Keratinocyte (primary cell): ENCODE measurements at regions not wholly inside any gene's neighbourhood (a gene's known extent, or its start where the extent isn't known, plus 50 kb on each side); places are given as distances from the start of the nearest gene placed in this dataset.
"Not testable (repeated sequence)": the region's sequence is repeated elsewhere in the genome, so short reads cannot be mapped to it uniquely, and the experiment has no call there.

Source experiments
- DNase-seq: peaks from one replicate; pipeline ENCODE4 v3.0.0-alpha.2; 2011; ENCODE audit warnings: low read depth, missing footprints, low spot score
- FAIRE-seq: peaks from 2 replicates; lab custom pipeline; 2011; peaks lifted over from hg19 to GRCh38; lab: Jason Lieb, UNC
- H2AFZ ChIP-seq: 2 replicates; pipeline ENCODE4 v1.6.0; 2012; ENCODE audit warnings: low read length, control low read depth, inconsistent platforms; ENCODE audit not compliant: control insufficient read depth
- H3K27ac ChIP-seq: 2 replicates; pipeline ENCODE4 v1.5.1; 2011; ENCODE audit warnings: low read length; ENCODE audit not compliant: control insufficient read depth, insufficient read depth
- H3K27me3 ChIP-seq: 3 replicates; pipeline ENCODE4 v1.6.0; 2011; ENCODE audit warnings: low read length; ENCODE audit not compliant: control insufficient read depth, insufficient read depth; ENCODE audit errors: extremely low read depth
- H3K36me3 ChIP-seq, 2 experiments: 2 replicates in 1 of 2; 3 replicates in 1 of 2; pipeline ENCODE4 v1.5.1; 2011; ENCODE audit warnings: low read length in 2 of 2, mild to moderate bottlenecking in 1 of 2; ENCODE audit not compliant: control insufficient read depth in 2 of 2, insufficient read depth in 2 of 2; ENCODE audit errors: extremely low read depth in 1 of 2
- H3K4me1 ChIP-seq: 3 replicates; pipeline ENCODE4 v1.5.1; 2011; ENCODE audit warnings: low read length; ENCODE audit not compliant: control insufficient read depth, insufficient read depth; ENCODE audit errors: extremely low read depth
- H3K4me2 ChIP-seq: 3 replicates; pipeline ENCODE4 v1.6.0; 2011; ENCODE audit warnings: low read depth, low read length; ENCODE audit not compliant: control insufficient read depth, insufficient read depth; ENCODE audit errors: extremely low read depth
- H3K4me3 ChIP-seq, 3 experiments: fragments of 200-600 bp in 1 of 3; sonication (generic) in 1 of 3; 2 replicates in 2 of 3; 3 replicates in 1 of 3; pipeline ENCODE4 v1.5.1; 2011 to 2016; ENCODE audit warnings: low read length in 3 of 3, mild to moderate bottlenecking in 3 of 3, control low read depth in 2 of 3, inconsistent platforms in 1 of 3, low read depth in 1 of 3, mixed read lengths in 1 of 3, mixed run types in 1 of 3, moderate library complexity in 1 of 3; ENCODE audit not compliant: control insufficient read depth in 2 of 3, insufficient read depth in 2 of 3; ENCODE audit errors: extremely low read depth in 1 of 3
- H3K79me2 ChIP-seq: 2 replicates; pipeline ENCODE4 v1.6.0; 2012; ENCODE audit warnings: low read length; ENCODE audit not compliant: control insufficient read depth, insufficient read depth
- H3K9ac ChIP-seq: 3 replicates; pipeline ENCODE4 v1.6.0; 2011; ENCODE audit warnings: low read length; ENCODE audit not compliant: control insufficient read depth, insufficient read depth; ENCODE audit errors: extremely low read depth
- H3K9me1 ChIP-seq: 3 replicates; pipeline ENCODE4 v1.6.0; 2011; ENCODE audit warnings: low read length; ENCODE audit not compliant: control insufficient read depth, insufficient read depth; ENCODE audit errors: extremely low read depth
- H3K9me3 ChIP-seq: 2 replicates; pipeline ENCODE4 v1.5.1; 2012; ENCODE audit warnings: low read depth, low read length; ENCODE audit not compliant: control insufficient read depth
- H4K20me1 ChIP-seq: 3 replicates; pipeline ENCODE4 v1.6.0; 2011; ENCODE audit warnings: low read length; ENCODE audit not compliant: control insufficient read depth, insufficient read depth; ENCODE audit errors: extremely low read depth
- EZH2 ChIP-seq: IDR thresholded peaks from one replicate; pipeline ENCODE4 v1.6.1; 2012; ENCODE audit warnings: inconsistent platforms, mild to moderate bottlenecking, low read length, moderate library complexity
- dilution Hi-C: fragments of 300-500 bp; cut with MboI; formaldehyde crosslinking; loops from one replicate; pipeline ENCODE4 v1.7.0; 2020; ENCODE audit warnings: low sequenced_read_pairs; ENCODE audit not compliant: extremely low pct_ligation_motif_present
- TF ChIP-seq, protein P1 (sequence below), 3 experiments: IDR thresholded peaks in 1 of 3; conservative IDR thresholded peaks in 1 of 3; optimal IDR thresholded peaks in 1 of 3; 2 replicates in 2 of 3; 3 replicates in 1 of 3; pipeline versions ENCODE3 to v1.5.1; 2011; ENCODE audit warnings: low read length in 3 of 3, mild to moderate bottlenecking in 3 of 3, moderate library complexity in 2 of 3, control low read depth in 1 of 3, inconsistent platforms in 1 of 3; ENCODE audit not compliant: insufficient read depth in 2 of 3; ENCODE audit errors: extremely low read depth in 1 of 3

DNA sequence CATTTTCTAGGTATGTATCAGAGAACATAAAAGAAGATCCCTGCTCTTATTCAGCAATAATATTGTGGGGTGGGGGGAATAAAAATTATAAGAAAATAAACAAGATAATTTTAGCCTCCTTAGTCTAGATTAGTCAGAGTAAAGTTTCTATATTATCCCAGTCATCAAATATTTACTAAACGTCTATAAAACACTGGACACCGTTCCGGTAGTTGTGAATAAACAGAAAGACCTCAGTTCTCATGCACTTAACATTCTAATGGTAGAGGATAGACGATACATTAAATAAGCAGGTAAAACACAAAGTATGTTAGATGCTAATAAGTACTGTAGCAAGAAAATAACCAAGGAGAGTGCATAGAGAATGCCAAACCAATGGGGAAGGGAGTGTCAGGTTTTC is 425.0 kb downstream of the GBE1 start:
- Histone ChIP-seq H3K9ac (no peak overlapping the region), H3K27me3 (no peaks in the 10 kb centered on the region), H3K9me1 (no peaks in the 10 kb centered on the region), H4K20me1 (no peaks in the 10 kb centered on the region), H3K36me3 (no peaks in the 10 kb centered on the region), H3K79me2 (no peaks in the 10 kb centered on the region), H3K9me3 (no peaks in the 10 kb centered on the region), H2AFZ (no peak overlapping the region), H3K4me3 (no peak overlapping the region), H3K27ac (no peak overlapping the region), H3K4me1 (no peaks in the 10 kb centered on the region), H3K4me2 (no peak overlapping the region)
- TF ChIP-seq EZH2, result no peak
- TF ChIP-seq, protein P1, sequence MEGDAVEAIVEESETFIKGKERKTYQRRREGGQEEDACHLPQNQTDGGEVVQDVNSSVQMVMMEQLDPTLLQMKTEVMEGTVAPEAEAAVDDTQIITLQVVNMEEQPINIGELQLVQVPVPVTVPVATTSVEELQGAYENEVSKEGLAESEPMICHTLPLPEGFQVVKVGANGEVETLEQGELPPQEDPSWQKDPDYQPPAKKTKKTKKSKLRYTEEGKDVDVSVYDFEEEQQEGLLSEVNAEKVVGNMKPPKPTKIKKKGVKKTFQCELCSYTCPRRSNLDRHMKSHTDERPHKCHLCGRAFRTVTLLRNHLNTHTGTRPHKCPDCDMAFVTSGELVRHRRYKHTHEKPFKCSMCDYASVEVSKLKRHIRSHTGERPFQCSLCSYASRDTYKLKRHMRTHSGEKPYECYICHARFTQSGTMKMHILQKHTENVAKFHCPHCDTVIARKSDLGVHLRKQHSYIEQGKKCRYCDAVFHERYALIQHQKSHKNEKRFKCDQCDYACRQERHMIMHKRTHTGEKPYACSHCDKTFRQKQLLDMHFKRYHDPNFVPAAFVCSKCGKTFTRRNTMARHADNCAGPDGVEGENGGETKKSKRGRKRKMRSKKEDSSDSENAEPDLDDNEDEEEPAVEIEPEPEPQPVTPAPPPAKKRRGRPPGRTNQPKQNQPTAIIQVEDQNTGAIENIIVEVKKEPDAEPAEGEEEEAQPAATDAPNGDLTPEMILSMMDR (optimal IDR thresholded peaks at IDR 0.05 in 1 of 3, IDR thresholded peaks at IDR 0.05 in 1 of 3, conservative IDR thresholded peaks at IDR 0.05 in 1 of 3; ENCODE audit: extremely low read depth in 1 of 3, insufficient read depth in 2 of 3, low read length in 3 of 3), result no peak
- FAIRE-seq (no peak), DNase-seq (no peak)
- dilution Hi-C loops, result no loop called here

DNA sequence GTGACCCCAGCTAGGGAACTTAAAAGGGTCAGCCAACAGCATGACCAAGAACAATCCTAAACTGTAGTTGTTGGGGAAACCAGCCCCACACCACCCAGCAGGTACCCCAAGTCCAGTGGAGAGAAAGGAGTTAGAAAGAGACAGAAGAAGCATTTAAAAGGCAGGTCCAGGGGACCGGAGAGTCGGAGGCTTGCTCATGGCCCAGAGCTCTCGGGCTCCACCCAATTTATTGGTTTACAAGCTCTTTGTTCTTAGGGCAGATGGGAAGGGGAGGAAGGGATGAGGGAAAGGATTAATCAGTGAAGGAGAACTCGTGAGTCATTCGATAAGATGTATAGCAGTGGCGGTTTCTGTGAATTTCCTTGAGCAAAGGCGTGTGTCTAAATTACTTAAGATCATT is 431.6 kb downstream of the GBE1 start:
- H3K9me3 ChIP-seq, FAIRE-seq: not testable (repeated sequence)

DNA sequence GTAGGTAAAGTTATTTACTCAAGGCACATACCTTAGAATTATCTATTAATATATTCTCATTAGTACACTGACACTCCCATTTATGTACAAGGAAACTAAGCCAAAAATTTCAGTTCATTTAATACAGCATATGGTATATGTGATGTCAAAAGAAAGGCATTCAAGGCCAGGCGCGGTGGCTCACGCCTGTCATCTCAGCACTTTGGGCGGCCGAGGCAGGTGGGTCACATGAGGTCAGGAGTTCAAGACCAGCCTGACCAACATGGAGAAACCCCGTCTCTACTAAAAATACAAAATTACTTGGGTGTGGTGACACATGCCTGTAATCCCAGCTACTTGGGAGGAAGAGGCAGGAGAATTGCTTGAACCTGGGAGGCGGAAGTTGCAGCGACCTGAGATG is 435.2 kb downstream of the GBE1 start:
- FAIRE-seq, result no peak

More for the DNA sequence above, 431.6 kb downstream of the GBE1 start:
- H4K20me1 ChIP-seq, H3K4me2 ChIP-seq, H2AFZ ChIP-seq, H3K27me3 ChIP-seq, H3K4me3 ChIP-seq, DNase-seq, H3K9me1 ChIP-seq, H3K9ac ChIP-seq, H3K4me1 ChIP-seq, H3K36me3 ChIP-seq, dilution Hi-C loops, H3K27ac ChIP-seq, H3K79me2 ChIP-seq: not testable (repeated sequence)

More for the DNA sequence above, 435.2 kb downstream of the GBE1 start:
- H3K9me1 ChIP-seq, result no peaks in the 10 kb centered on the region
- no peaks in the 10 kb centered on the region for H4K20me1 ChIP-seq
- no peak overlapping the region for H3K9ac ChIP-seq
- DNase-seq, result no peak
- no peak overlapping the region for H2AFZ ChIP-seq
- no peaks in the 10 kb centered on the region for H3K4me1 ChIP-seq
- H3K36me3 ChIP-seq, result no peaks in the 10 kb centered on the region
- dilution Hi-C loops, result no loop called here
- no peaks in the 10 kb centered on the region for H3K27me3 ChIP-seq
- no peak overlapping the region for H3K4me3 ChIP-seq
- H3K79me2 ChIP-seq, result no peaks in the 10 kb centered on the region
- no peak overlapping the region for H3K27ac ChIP-seq
- H3K4me2 ChIP-seq, result no peak overlapping the region
- H3K9me3 ChIP-seq, result no peaks in the 10 kb centered on the region
- no peak for TF ChIP-seq EZH2
- TF ChIP-seq, protein P1 (optimal IDR thresholded peaks at IDR 0.05 in 1 of 3, IDR thresholded peaks at IDR 0.05 in 1 of 3, conservative IDR thresholded peaks at IDR 0.05 in 1 of 3; ENCODE audit: extremely low read depth in 1 of 3, insufficient read depth in 2 of 3, low read length in 3 of 3), result no peak
